ENCODE measurements at regions not wholly inside any gene's neighbourhood (a gene's known extent, or its start where the extent isn't known, plus 50 kb on each side); places are given as distances from the start of the nearest gene placed in this dataset.
A peak's percentile ranks its signal among the peaks of the same experiment; 100 is the strongest.

DNA sequence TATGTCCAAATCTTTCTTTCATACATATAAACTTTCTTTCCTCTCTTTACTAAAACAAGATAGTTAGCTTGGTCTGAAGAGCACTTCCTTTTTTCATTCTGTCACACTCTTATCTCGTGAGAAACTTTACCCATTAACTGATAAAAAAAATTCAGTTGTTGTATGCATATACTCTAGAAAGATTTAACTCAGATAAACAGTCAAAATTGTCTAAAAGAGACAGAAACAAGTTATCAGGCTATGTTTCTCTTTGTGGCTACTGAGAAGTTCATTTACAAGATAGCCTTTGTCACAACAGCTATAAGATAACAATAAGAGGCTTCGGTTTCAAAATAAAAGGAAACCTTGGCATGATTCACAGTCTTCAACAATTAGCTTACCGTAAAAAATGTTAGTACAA is 235.7 kb upstream of the ATP10A start:
- H3K27me3 ChIP-seq (ENCODE audit: insufficient read depth, poor library complexity, severe bottlenecking): no peaks in the 10 kb centered on the region
- H3K27ac ChIP-seq (replicated peaks): no peak overlapping the region
- H3K4me3 ChIP-seq (replicated peaks; ENCODE audit: insufficient read depth, low read length): no peak overlapping the region
- DNase-seq (ENCODE audit: low read depth in 1 of 2, low spot score in 1 of 2): no peak
- TF ChIP-seq POLR2AphosphoS5 (IDR thresholded peaks at IDR 0.05; ENCODE audit: low read depth): no peak
- peak; percentile 14; the same call in 1 of the 2 replicates for TF ChIP-seq SPI1 (IDR thresholded peaks at IDR 0.05; ENCODE audit: borderline replicate concordance, low read depth)
- TF ChIP-seq, protein P1, sequence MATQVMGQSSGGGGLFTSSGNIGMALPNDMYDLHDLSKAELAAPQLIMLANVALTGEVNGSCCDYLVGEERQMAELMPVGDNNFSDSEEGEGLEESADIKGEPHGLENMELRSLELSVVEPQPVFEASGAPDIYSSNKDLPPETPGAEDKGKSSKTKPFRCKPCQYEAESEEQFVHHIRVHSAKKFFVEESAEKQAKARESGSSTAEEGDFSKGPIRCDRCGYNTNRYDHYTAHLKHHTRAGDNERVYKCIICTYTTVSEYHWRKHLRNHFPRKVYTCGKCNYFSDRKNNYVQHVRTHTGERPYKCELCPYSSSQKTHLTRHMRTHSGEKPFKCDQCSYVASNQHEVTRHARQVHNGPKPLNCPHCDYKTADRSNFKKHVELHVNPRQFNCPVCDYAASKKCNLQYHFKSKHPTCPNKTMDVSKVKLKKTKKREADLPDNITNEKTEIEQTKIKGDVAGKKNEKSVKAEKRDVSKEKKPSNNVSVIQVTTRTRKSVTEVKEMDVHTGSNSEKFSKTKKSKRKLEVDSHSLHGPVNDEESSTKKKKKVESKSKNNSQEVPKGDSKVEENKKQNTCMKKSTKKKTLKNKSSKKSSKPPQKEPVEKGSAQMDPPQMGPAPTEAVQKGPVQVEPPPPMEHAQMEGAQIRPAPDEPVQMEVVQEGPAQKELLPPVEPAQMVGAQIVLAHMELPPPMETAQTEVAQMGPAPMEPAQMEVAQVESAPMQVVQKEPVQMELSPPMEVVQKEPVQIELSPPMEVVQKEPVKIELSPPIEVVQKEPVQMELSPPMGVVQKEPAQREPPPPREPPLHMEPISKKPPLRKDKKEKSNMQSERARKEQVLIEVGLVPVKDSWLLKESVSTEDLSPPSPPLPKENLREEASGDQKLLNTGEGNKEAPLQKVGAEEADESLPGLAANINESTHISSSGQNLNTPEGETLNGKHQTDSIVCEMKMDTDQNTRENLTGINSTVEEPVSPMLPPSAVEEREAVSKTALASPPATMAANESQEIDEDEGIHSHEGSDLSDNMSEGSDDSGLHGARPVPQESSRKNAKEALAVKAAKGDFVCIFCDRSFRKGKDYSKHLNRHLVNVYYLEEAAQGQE (IDR thresholded peaks at IDR 0.05; ENCODE audit: insufficient replicate concordance, low read depth): no peak

DNA sequence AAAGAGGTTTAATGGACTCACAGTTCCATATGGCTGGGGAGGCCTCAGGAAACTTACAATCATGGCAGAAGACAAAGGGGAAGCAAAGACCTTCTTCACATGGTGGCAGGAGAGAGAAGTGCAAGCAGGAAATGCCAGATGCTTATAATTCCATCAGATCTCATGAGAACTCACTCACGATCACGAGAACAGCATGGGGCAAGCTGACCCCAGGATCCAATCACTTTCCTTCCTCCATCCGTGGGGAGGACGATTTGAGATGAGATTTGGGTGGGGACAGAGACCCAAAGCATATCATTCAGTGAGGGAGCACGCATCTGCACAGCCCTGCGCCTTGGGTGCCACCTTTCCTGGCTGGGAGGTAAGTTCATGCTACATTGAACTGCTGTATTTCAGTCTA is 234.1 kb upstream of the ATP10A start:
- Histone ChIP-seq H3K4me3 (replicated peaks; ENCODE audit: insufficient read depth, low read length) (no peak overlapping the region), H3K27me3 (ENCODE audit: insufficient read depth, poor library complexity, severe bottlenecking) (no peaks in the 10 kb centered on the region), H3K27ac (replicated peaks) (no peak overlapping the region)
- no peak for DNase-seq (ENCODE audit: low read depth in 1 of 2, low spot score in 1 of 2)
- TF ChIP-seq POLR2AphosphoS5 (IDR thresholded peaks at IDR 0.05; ENCODE audit: low read depth): no peak
- TF ChIP-seq SPI1 (IDR thresholded peaks at IDR 0.05; ENCODE audit: borderline replicate concordance, low read depth): no peak
- no peak for TF ChIP-seq GABPA (IDR thresholded peaks at IDR 0.05; ENCODE audit: low read depth)
- TF ChIP-seq, protein P1 (IDR thresholded peaks at IDR 0.05; ENCODE audit: insufficient replicate concordance, low read depth): no peak
- TF ChIP-seq, protein P2, sequence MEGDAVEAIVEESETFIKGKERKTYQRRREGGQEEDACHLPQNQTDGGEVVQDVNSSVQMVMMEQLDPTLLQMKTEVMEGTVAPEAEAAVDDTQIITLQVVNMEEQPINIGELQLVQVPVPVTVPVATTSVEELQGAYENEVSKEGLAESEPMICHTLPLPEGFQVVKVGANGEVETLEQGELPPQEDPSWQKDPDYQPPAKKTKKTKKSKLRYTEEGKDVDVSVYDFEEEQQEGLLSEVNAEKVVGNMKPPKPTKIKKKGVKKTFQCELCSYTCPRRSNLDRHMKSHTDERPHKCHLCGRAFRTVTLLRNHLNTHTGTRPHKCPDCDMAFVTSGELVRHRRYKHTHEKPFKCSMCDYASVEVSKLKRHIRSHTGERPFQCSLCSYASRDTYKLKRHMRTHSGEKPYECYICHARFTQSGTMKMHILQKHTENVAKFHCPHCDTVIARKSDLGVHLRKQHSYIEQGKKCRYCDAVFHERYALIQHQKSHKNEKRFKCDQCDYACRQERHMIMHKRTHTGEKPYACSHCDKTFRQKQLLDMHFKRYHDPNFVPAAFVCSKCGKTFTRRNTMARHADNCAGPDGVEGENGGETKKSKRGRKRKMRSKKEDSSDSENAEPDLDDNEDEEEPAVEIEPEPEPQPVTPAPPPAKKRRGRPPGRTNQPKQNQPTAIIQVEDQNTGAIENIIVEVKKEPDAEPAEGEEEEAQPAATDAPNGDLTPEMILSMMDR (IDR thresholded peaks at IDR 0.05; ENCODE audit: insufficient read depth, low read length): no peak

DNA sequence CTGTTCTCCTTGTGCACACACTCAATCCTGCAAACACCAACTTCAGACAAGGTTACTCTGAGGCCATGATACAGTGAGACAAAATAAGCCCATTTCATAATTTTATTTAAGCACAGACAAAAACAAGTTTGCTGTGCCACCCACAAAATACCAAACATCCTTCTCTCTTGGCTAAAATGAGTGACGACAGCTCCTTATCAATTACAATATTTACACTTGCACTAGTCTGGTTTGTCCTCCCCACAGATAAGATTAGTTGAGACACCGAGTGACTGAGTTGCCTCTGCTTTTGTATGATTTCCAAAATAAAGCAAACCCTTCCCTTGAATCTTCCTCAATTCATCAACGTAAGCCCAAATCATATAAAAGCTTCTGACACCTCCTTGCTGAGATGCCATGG is 233.5 kb upstream of the ATP10A start:
- H3K27ac ChIP-seq (replicated peaks): no peak overlapping the region
- no peak overlapping the region for H3K4me3 ChIP-seq (replicated peaks; ENCODE audit: insufficient read depth, low read length)
- H3K27me3 ChIP-seq (ENCODE audit: insufficient read depth, poor library complexity, severe bottlenecking): no peaks in the 10 kb centered on the region
- no peak for DNase-seq (ENCODE audit: low read depth in 1 of 2, low spot score in 1 of 2)
- TF ChIP-seq POLR2AphosphoS5 (IDR thresholded peaks at IDR 0.05; ENCODE audit: low read depth): no peak

DNA sequence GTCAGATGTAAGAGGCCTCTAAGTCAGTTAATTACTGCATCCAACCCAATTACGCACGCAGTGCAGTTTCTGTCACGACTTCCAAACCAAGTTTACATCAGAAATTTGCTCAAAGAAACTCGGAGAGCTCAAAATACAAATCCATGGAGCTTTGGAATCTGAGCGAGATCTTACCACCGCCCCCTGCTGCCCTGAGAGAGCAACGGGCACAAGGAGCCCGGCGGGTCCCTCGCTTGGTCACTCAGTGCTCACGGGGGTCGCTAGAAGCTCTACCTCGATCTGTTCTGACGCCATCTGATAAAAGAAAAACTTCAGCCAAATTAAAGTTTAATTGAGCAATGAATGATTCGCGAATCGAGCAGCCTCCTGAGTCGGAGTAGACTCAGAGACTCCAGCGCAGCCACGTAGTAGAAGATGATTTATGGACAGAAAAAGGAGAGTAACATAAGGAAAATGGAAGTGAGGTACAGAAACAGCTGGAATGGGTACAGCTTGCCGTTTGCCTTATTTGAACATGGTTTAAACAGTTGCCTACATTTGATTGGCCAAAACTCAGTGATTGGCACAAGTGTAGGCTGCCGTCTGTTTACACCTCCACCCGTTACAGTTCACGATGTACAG is 232.7 kb upstream of the ATP10A start:
- H3K27me3 ChIP-seq (ENCODE audit: insufficient read depth, poor library complexity, severe bottlenecking): no peaks in the 10 kb centered on the region
- no peak overlapping the region for H3K4me3 ChIP-seq (replicated peaks; ENCODE audit: insufficient read depth, low read length)
- TF ChIP-seq GABPA (IDR thresholded peaks at IDR 0.05; ENCODE audit: low read depth): no peak
- DNase-seq (ENCODE audit: low read depth in 1 of 2, low spot score in 1 of 2): no peak
- H3K27ac ChIP-seq (replicated peaks): no peak overlapping the region

DNA sequence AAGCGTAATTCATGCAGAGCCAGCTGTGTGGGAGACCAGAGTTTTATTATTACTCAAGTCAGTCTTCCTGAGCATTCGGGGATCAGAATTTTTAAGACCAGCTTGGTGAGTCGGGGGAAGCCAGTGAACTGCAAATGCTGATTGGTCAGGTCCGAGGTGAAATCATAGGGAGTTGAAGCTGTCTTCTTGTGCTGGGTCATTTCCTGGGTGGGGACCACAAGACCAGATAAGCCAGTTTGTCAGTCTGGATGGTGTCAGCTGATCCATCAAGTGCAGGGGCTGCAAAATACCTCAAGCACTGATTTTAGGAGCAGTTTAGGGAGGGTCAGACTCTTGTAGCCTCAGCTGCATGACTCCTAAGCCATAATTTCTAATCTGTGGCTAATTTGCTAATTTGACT is 228.1 kb upstream of the ATP10A start:
- TF ChIP-seq, protein P2 (IDR thresholded peaks at IDR 0.05; ENCODE audit: insufficient read depth, low read length): no peak
- TF ChIP-seq SPI1 (IDR thresholded peaks at IDR 0.05; ENCODE audit: borderline replicate concordance, low read depth): no peak
- TF ChIP-seq, protein P1 (IDR thresholded peaks at IDR 0.05; ENCODE audit: insufficient replicate concordance, low read depth): no peak
- no peak for TF ChIP-seq POLR2AphosphoS5 (IDR thresholded peaks at IDR 0.05; ENCODE audit: low read depth)
- no peak for TF ChIP-seq GABPA (IDR thresholded peaks at IDR 0.05; ENCODE audit: low read depth)
- DNase-seq (ENCODE audit: low read depth in 1 of 2, low spot score in 1 of 2): no peak
- no peak overlapping the region for H3K4me3 ChIP-seq (replicated peaks; ENCODE audit: insufficient read depth, low read length)
- no peaks in the 10 kb centered on the region for H3K27me3 ChIP-seq (ENCODE audit: insufficient read depth, poor library complexity, severe bottlenecking)
- H3K27ac ChIP-seq (replicated peaks): no peak overlapping the region

Data from HL-60 (cell line).